ENCODE measurements at regions not wholly inside any gene's neighbourhood (a gene's known extent, or its start where the extent isn't known, plus 50 kb on each side); places are given as distances from the start of the nearest gene placed in this dataset.

DNA sequence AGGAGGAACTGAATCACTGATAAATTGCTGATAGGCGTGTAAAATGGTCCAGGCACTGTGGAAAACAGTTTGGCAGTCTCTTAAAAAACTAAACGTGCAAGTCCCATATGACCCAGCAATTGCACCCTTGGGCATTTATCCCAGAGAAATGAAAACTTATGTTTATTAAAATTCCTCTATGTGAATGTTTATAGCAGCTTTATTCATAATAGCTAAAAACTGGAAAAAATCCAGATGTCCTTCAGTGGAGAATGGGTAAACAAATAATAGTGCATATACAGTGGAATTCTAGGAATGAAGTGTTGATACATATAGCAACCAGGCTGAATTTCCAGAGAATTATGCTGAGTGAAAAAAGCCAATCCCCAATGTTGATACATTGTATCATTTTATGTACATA lies 482.2 kb upstream of the PDZRN3 start:
- TF ChIP-seq, protein P1, sequence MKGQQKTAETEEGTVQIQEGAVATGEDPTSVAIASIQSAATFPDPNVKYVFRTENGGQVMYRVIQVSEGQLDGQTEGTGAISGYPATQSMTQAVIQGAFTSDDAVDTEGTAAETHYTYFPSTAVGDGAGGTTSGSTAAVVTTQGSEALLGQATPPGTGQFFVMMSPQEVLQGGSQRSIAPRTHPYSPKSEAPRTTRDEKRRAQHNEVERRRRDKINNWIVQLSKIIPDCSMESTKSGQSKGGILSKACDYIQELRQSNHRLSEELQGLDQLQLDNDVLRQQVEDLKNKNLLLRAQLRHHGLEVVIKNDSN (IDR thresholded peaks at IDR 0.05), result no peak
- TF ChIP-seq, protein P2, sequence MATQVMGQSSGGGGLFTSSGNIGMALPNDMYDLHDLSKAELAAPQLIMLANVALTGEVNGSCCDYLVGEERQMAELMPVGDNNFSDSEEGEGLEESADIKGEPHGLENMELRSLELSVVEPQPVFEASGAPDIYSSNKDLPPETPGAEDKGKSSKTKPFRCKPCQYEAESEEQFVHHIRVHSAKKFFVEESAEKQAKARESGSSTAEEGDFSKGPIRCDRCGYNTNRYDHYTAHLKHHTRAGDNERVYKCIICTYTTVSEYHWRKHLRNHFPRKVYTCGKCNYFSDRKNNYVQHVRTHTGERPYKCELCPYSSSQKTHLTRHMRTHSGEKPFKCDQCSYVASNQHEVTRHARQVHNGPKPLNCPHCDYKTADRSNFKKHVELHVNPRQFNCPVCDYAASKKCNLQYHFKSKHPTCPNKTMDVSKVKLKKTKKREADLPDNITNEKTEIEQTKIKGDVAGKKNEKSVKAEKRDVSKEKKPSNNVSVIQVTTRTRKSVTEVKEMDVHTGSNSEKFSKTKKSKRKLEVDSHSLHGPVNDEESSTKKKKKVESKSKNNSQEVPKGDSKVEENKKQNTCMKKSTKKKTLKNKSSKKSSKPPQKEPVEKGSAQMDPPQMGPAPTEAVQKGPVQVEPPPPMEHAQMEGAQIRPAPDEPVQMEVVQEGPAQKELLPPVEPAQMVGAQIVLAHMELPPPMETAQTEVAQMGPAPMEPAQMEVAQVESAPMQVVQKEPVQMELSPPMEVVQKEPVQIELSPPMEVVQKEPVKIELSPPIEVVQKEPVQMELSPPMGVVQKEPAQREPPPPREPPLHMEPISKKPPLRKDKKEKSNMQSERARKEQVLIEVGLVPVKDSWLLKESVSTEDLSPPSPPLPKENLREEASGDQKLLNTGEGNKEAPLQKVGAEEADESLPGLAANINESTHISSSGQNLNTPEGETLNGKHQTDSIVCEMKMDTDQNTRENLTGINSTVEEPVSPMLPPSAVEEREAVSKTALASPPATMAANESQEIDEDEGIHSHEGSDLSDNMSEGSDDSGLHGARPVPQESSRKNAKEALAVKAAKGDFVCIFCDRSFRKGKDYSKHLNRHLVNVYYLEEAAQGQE (IDR thresholded peaks at IDR 0.05; ENCODE audit: low read depth), result no peak
- TF ChIP-seq YY1 (IDR thresholded peaks at IDR 0.05; ENCODE audit: low read depth) (no peak), TAF1 (IDR thresholded peaks at IDR 0.05; ENCODE audit: low read depth) (no peak), CEBPB (IDR thresholded peaks at IDR 0.05) (no peak)
- TF ChIP-seq, protein P3, sequence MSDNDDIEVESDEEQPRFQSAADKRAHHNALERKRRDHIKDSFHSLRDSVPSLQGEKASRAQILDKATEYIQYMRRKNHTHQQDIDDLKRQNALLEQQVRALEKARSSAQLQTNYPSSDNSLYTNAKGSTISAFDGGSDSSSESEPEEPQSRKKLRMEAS (IDR thresholded peaks at IDR 0.05), result no peak

DNA sequence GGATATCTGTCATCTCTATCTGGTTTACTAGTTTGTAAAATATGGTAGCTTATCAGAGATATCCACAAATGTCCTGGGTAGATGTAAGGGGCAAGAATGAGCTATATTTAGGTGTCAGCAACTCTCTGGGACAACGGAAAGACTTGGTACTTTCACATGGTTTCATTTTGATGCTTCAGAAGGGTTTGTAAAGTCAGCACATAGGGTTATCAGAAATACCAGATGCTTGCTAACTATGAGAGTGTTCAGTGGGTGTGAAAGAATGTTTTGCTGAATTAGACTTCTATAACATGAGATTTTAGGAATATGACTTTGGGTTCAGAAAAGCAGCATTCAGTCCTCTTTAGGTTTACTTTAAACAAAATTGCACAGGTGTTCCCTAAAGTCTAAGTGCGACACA lies 466.5 kb upstream of the PDZRN3 start:
- TF ChIP-seq, protein P1 (IDR thresholded peaks at IDR 0.05), result no peak
- TF ChIP-seq CEBPB (IDR thresholded peaks at IDR 0.05) (no peak), TEAD4 (IDR thresholded peaks at IDR 0.05) (no peak), YY1 (IDR thresholded peaks at IDR 0.05; ENCODE audit: low read depth) (no peak), NFIC (IDR thresholded peaks at IDR 0.05) (no peak), FOXM1 (IDR thresholded peaks at IDR 0.05; ENCODE audit: borderline replicate concordance, low read depth) (no peak), TAF1 (IDR thresholded peaks at IDR 0.05; ENCODE audit: low read depth) (no peak), EGR1 (IDR thresholded peaks at IDR 0.05) (no peak), CREB1 (IDR thresholded peaks at IDR 0.05; ENCODE audit: low read depth) (no peak), EP300 (IDR thresholded peaks at IDR 0.05; ENCODE audit: borderline replicate concordance) (no peak), RAD21 (IDR thresholded peaks at IDR 0.05; ENCODE audit: low read depth) (no peak), ZBTB7A (IDR thresholded peaks at IDR 0.05; ENCODE audit: low read depth) (no peak), TCF12 (IDR thresholded peaks at IDR 0.05; ENCODE audit: low read depth) (no peak)
- TF ChIP-seq, protein P3 (IDR thresholded peaks at IDR 0.05), result no peak
- TF ChIP-seq, protein P2 (IDR thresholded peaks at IDR 0.05; ENCODE audit: low read depth), result no peak

DNA sequence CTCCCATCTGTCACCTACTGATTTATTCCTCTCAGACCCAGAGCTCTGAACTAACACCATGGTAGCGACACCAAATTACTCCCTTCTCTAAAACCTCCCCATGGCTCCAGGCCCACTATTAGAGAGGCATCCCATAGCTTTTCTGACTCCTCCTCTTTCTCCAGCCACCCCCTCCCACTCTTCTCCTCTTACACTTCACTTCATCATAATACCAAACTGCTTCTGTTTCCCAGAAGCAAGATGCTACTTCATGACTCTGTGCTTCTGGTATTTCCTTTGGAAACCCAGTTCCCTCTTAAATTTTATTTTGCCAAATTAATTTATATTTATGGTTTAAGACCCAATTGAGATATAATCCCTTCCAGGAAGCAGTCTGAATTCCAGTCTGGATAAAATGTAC lies 465.1 kb upstream of the PDZRN3 start:
- TF ChIP-seq ZBTB7A (IDR thresholded peaks at IDR 0.05; ENCODE audit: low read depth) (no peak), FOXM1 (IDR thresholded peaks at IDR 0.05; ENCODE audit: borderline replicate concordance, low read depth) (no peak), EP300 (IDR thresholded peaks at IDR 0.05; ENCODE audit: borderline replicate concordance) (no peak)
- TF ChIP-seq, protein P3 (IDR thresholded peaks at IDR 0.05), result no peak
- TF ChIP-seq, protein P2 (IDR thresholded peaks at IDR 0.05; ENCODE audit: low read depth), result no peak

DNA sequence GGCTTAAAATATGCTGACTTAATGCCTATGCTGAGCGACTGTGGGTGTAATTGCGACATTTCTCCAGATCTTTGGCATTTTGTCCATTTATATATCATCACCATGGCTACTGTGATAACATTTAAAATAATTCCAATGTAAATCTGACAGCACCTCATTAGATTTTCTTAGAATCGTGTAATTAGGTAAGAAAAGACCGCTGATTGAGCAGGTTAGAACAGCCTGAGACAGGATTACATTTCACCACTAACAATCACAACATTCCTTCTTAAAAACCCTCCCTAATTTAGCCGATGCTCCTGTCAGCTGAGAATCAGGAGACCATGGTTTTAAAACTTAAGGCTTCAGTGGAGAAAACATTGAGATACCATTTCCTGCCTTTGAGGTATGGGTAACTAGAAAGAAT lies 455.3 kb upstream of the PDZRN3 start:
- TF ChIP-seq EP300 (IDR thresholded peaks at IDR 0.05; ENCODE audit: borderline replicate concordance), result no peak
- TF ChIP-seq RAD21 (IDR thresholded peaks at IDR 0.05; ENCODE audit: low read depth), result no peak
- TF ChIP-seq, protein P2 (IDR thresholded peaks at IDR 0.05; ENCODE audit: low read depth), result no peak
- TF ChIP-seq, protein P1 (IDR thresholded peaks at IDR 0.05), result no peak
- TF ChIP-seq FOXM1 (IDR thresholded peaks at IDR 0.05; ENCODE audit: borderline replicate concordance, low read depth), result no peak
- TF ChIP-seq TAF1 (IDR thresholded peaks at IDR 0.05; ENCODE audit: low read depth), result no peak
- no peak for TF ChIP-seq EGR1 (IDR thresholded peaks at IDR 0.05)
- TF ChIP-seq CEBPB (IDR thresholded peaks at IDR 0.05), result no peak
- TF ChIP-seq TCF12 (IDR thresholded peaks at IDR 0.05; ENCODE audit: low read depth), result no peak
- TF ChIP-seq CREB1 (IDR thresholded peaks at IDR 0.05; ENCODE audit: low read depth), result no peak
- TF ChIP-seq, protein P3 (IDR thresholded peaks at IDR 0.05), result no peak
- TF ChIP-seq NFIC (IDR thresholded peaks at IDR 0.05), result no peak
- TF ChIP-seq YY1 (IDR thresholded peaks at IDR 0.05; ENCODE audit: low read depth), result no peak
- TF ChIP-seq ZBTB7A (IDR thresholded peaks at IDR 0.05; ENCODE audit: low read depth), result no peak
- no peak for TF ChIP-seq TEAD4 (IDR thresholded peaks at IDR 0.05)

All from Ishikawa (cell line).